CD4-positive, alpha-beta T cell (primary cell): ENCODE measurements at regions not wholly inside any gene's neighbourhood (a gene's known extent, or its start where the extent isn't known, plus 50 kb on each side); places are given as distances from the start of the nearest gene placed in this dataset.

Source experiments
- ATAC-seq: fragments of 200-7000 bp; cut with Tn5 transposase; one replicate; pipeline ENCODE4 v1.10.0; 2022; ENCODE audit warnings: mild to moderate bottlenecking; ENCODE audit not compliant: poor library complexity
- CTCF ChIA-PET: fragments of 350-600 bp; sonication (Branson Sonifier 250); formaldehyde crosslinking; loops from one replicate; lab custom pipeline; 2021; ENCODE audit warnings: antibody characterized with exemption, inconsistent platforms; lab: Charles Lee
- POLR2A ChIA-PET: fragments of 350-600 bp; sonication (Branson Sonifier 250); formaldehyde crosslinking; loops from one replicate; lab custom pipeline; 2021; ENCODE audit warnings: antibody characterized with exemption, inconsistent platforms; lab: Charles Lee
- DNase-seq, 14 experiments: peaks; one replicate each; pipeline ENCODE4 v3.0.0-alpha.2; 2013 to 2020; ENCODE audit warnings: mixed read lengths in 2 of 14
- H3K27ac ChIP-seq, 2 donors: one replicate each; pipeline versions ENCODE4 v1.5.1 to v1.7.0; 2013; ENCODE audit warnings: low read length in 2 of 2, low read depth in 1 of 2, mild to moderate bottlenecking in 1 of 2
- H3K27me3 ChIP-seq, 2 experiments: 1 replicate in 1 of 2; 2 replicates in 1 of 2; pipeline versions ENCODE4 v1.6.1 to v1.7.0; 2013; ENCODE audit warnings: low read length in 2 of 2, control low read depth in 1 of 2, mild to moderate bottlenecking in 1 of 2, moderate library complexity in 1 of 2; ENCODE audit not compliant: insufficient read depth in 2 of 2, control insufficient read depth in 1 of 2
- H3K36me3 ChIP-seq: one replicate; pipeline ENCODE4 v1.6.1; 2013; ENCODE audit warnings: low read length, control low read depth; ENCODE audit not compliant: insufficient read depth
- H3K4me1 ChIP-seq: one replicate; pipeline ENCODE4 v1.6.1; 2013; ENCODE audit warnings: low read length, control low read depth; ENCODE audit not compliant: insufficient read depth
- H3K4me3 ChIP-seq: one replicate; pipeline ENCODE4 v1.5.1; 2013; ENCODE audit warnings: mild to moderate bottlenecking, low read length, moderate library complexity
- H3K9me3 ChIP-seq, 2 experiments: 1 replicate in 1 of 2; 2 replicates in 1 of 2; pipeline versions ENCODE4 v1.6.1 to v1.7.0; 2013; ENCODE audit warnings: low read length in 2 of 2, mild to moderate bottlenecking in 2 of 2, control low read depth in 1 of 2, moderate library complexity in 1 of 2; ENCODE audit not compliant: control insufficient read depth in 1 of 2, insufficient read depth in 1 of 2
- H3K27ac Mint-ChIP-seq: one replicate; pipeline ENCODE4 v1.8.0; 2020; ENCODE audit warnings: mixed read lengths
- H3K27me3 Mint-ChIP-seq: one replicate; pipeline ENCODE4 v1.8.0; 2021; ENCODE audit warnings: mixed read lengths
- H3K36me3 Mint-ChIP-seq: one replicate; pipeline ENCODE4 v1.8.0; 2021; ENCODE audit warnings: low read depth, mixed read lengths
- H3K4me1 Mint-ChIP-seq: one replicate; pipeline ENCODE4 v1.8.0; 2021; ENCODE audit warnings: low read depth, mixed read lengths
- H3K4me3 Mint-ChIP-seq: one replicate; pipeline ENCODE4 v1.8.0; 2020; ENCODE audit warnings: mild to moderate bottlenecking, mixed read lengths
- H3K9me3 Mint-ChIP-seq: one replicate; pipeline ENCODE4 v1.8.0; 2020; ENCODE audit warnings: mixed read lengths
- intact Hi-C, 2 experiments: fragments of 100-400 bp; cut with DNase I in 1 of 2; cut with micrococcal nuclease in 1 of 2; formaldehyde crosslinking; loops; one replicate each; pipeline versions ENCODE4 v1.15.1 to v1.9.0; 2023 to 2025; cut with DNase I, micrococcal nuclease
- TF ChIP-seq, protein P1 (sequence below): fragments of 200-600 bp; IDR thresholded peaks from one replicate; pipeline ENCODE4 v1.8.0; 2022; ENCODE audit warnings: antibody characterized with exemption, mild to moderate bottlenecking

DNA sequence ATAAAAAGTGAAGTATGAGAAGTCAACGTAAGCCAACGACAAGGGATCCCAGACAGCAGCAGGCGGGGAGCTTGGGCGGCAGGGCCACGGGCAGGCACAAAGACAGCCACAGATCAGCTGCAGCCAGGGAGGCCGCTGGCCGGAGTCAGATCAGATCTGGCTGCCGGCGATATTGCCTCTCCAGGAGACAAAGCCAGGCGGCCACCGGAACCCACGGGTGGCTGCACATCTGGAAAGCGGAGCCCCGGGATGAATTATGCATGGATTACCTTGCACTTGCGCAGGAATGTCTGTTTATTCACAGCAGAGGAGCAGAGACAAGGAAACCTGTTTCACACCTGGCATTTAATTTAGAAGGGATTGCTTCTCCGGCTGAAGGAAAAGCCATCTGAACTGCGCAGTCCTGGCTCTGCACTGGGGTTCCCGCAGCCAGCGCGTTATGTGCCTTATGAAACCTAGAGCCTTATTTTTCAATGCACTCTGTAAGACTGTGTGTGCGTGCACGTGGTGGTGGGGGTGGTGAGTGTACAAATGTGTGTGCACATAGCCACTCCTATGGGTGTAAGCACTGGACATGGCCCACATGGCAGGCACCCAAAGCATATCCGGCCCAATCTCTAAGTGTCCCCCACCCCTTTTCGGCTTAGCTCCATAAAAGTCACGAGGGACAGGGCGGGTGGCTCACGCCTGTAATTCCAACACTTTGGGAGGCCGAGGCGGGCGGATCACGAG, 427.8 kb upstream of the MCTP2 start:
- H3K27ac ChIP-seq, result no peak overlapping the region
- intact Hi-C loops, result no loop called here
- H3K4me3 Mint-ChIP-seq, result no peak overlapping the region

DNA sequence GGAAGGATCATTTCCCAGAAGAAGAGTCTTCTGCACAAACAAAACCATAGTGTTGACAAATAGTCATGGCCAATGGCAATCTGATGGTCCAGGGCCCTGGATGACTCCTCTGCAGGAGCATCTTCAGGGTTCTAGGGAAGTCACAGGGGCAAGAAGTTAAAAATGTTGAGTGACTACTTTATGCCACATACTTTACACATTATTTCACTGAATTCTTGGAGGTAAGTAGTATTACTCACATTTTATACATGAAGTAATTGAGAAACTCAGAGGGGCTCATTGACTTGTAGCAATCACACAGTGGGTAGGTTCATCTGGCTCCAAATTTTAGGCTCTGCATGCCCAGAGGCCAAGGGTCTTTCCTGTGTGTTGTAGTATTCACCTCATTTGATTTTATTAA, 430.2 kb upstream of the MCTP2 start:
- Histone ChIP-seq H3K4me1 (no peaks in the 10 kb centered on the region), H3K9me3 (no peaks in the 10 kb centered on the region), H3K36me3 (no peaks in the 10 kb centered on the region), H3K27me3 (peaks cover 0 to 2% of the 10 kb centered on the region in 2 experiments), H3K27ac (no peak overlapping the region), H3K4me3 (no peak overlapping the region)
- Mint-ChIP-seq H3K27me3 (peaks cover 6% of the 10 kb centered on the region), H3K4me1 (no peaks in the 10 kb centered on the region), H3K36me3 (no peaks in the 10 kb centered on the region), H3K27ac (no peak overlapping the region), H3K9me3 (no peaks in the 10 kb centered on the region), H3K4me3 (no peak overlapping the region)
- intact Hi-C loops, result no loop called here
- TF ChIP-seq, protein P1, sequence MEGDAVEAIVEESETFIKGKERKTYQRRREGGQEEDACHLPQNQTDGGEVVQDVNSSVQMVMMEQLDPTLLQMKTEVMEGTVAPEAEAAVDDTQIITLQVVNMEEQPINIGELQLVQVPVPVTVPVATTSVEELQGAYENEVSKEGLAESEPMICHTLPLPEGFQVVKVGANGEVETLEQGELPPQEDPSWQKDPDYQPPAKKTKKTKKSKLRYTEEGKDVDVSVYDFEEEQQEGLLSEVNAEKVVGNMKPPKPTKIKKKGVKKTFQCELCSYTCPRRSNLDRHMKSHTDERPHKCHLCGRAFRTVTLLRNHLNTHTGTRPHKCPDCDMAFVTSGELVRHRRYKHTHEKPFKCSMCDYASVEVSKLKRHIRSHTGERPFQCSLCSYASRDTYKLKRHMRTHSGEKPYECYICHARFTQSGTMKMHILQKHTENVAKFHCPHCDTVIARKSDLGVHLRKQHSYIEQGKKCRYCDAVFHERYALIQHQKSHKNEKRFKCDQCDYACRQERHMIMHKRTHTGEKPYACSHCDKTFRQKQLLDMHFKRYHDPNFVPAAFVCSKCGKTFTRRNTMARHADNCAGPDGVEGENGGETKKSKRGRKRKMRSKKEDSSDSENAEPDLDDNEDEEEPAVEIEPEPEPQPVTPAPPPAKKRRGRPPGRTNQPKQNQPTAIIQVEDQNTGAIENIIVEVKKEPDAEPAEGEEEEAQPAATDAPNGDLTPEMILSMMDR, result no peak
- no peak for ATAC-seq
- CTCF ChIA-PET, result no interaction called here
- DNase-seq, result no peak
- POLR2A ChIA-PET, result no interaction called here

More for the DNA sequence above, 427.8 kb upstream of the MCTP2 start:
- DNase-seq (peak in 1 of 14 experiments; percentile 6), ATAC-seq (no peak)
- H3K27me3 ChIP-seq, result peaks cover 0 to 2% of the 10 kb centered on the region in 2 experiments
- peaks cover 6% of the 10 kb centered on the region for H3K27me3 Mint-ChIP-seq
- H3K27ac Mint-ChIP-seq, result no peak overlapping the region
- no peaks in the 10 kb centered on the region for H3K4me1 ChIP-seq
- ChIA-PET POLR2A (no interaction called here), CTCF (no interaction called here)
- H3K36me3 Mint-ChIP-seq, result no peaks in the 10 kb centered on the region
- H3K36me3 ChIP-seq, result no peaks in the 10 kb centered on the region
- no peak overlapping the region for H3K4me3 ChIP-seq
- H3K9me3 ChIP-seq, result no peaks in the 10 kb centered on the region
- H3K9me3 Mint-ChIP-seq, result no peaks in the 10 kb centered on the region
- TF ChIP-seq, protein P1, result no peak
- H3K4me1 Mint-ChIP-seq, result no peaks in the 10 kb centered on the region

DNA sequence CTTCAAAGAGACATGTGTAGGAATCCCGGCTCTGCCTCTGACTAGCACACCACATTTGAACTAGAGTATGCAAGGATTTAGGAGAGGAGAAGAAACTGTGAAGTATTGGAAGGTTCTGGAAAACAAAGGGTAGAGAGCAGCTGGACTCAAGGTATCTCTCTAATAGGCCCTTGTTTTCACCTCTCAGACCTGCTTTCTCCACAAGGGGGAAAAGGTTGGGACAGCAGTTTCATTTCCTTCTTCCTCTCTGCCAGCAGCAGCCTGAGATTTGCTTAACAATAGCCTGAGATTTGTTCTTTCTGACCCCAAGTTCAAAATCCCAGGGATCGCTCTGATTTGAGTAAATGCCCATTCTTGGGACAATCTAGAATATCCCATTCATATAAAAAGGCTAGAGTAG, 430.6 kb upstream of the MCTP2 start:
- Histone ChIP-seq H3K27ac (no peak overlapping the region), H3K4me1 (no peaks in the 10 kb centered on the region), H3K27me3 (peaks cover 0 to 2% of the 10 kb centered on the region in 2 experiments), H3K4me3 (no peak overlapping the region), H3K9me3 (no peaks in the 10 kb centered on the region), H3K36me3 (no peaks in the 10 kb centered on the region)
- TF ChIP-seq, protein P1, result no peak
- peaks cover 6% of the 10 kb centered on the region for H3K27me3 Mint-ChIP-seq
- H3K9me3 Mint-ChIP-seq, result no peaks in the 10 kb centered on the region
- CTCF ChIA-PET, result no interaction called here
- DNase-seq (no peak), ATAC-seq (no peak)
- POLR2A ChIA-PET, result no interaction called here
- intact Hi-C loops, result no loop called here
- H3K4me1 Mint-ChIP-seq, result no peaks in the 10 kb centered on the region
- no peak overlapping the region for H3K27ac Mint-ChIP-seq
- no peaks in the 10 kb centered on the region for H3K36me3 Mint-ChIP-seq
- no peak overlapping the region for H3K4me3 Mint-ChIP-seq
